A549 (cell line): ENCODE measurements at regions not wholly inside any gene's neighbourhood (a gene's known extent, or its start where the extent isn't known, plus 50 kb on each side); places are given as distances from the start of the nearest gene placed in this dataset.

Source experiments
- ATAC-seq, 2 experiments: fragments of 200-7000 bp in 1 of 2; fragments of >200 bp in 1 of 2; cut with Nextera tagmentation in 1 of 2; cut with Tn5 transposase in 1 of 2; 3 replicates each; pipeline versions ENCODE4 v1.8.0 to v1.9.1; 2018 to 2020; ENCODE audit warnings: mild to moderate bottlenecking in 1 of 2, moderate library complexity in 1 of 2
- CTCF ChIA-PET: fragments of 300-600 bp; sonication (Branson Sonifier 250); formaldehyde crosslinking; extraction: SDS; loops from one replicate; lab custom pipeline; 2021; ENCODE audit warnings: antibody characterized with exemption, inconsistent platforms; lab: Yijun Ruan, JAX
- POLR2A ChIA-PET: fragments of 350-600 bp; formaldehyde crosslinking; extraction: SDS; loops from one replicate; lab custom pipeline; 2021; ENCODE audit warnings: antibody characterized with exemption, inconsistent platforms; lab: Yijun Ruan, JAX
- DNase-seq, 2 experiments: peaks; one replicate each; pipeline versions ENCODE4 v3.0.0 to v3.0.0-alpha.2; 2011 to 2016; ENCODE audit warnings: low read depth in 1 of 2, low spot score in 1 of 2
- FAIRE-seq: peaks from 2 replicates; lab custom pipeline; 2011; peaks lifted over from hg19 to GRCh38; lab: Jason Lieb, UNC
- H3K27ac ChIP-seq, 2 experiments: fragments of >200 bp; sonication (Bioruptor Twin); formaldehyde crosslinking; 3 replicates each; pipeline ENCODE4 v1.5.1; 2016 to 2017
- H3K4me1 ChIP-seq: fragments of >200 bp; sonication (Bioruptor Twin); formaldehyde crosslinking; 3 replicates; pipeline ENCODE4 v1.6.1; 2016
- H3K4me2 ChIP-seq: fragments of >200 bp; sonication (Bioruptor Twin); formaldehyde crosslinking; 3 replicates; pipeline ENCODE4 v1.6.1; 2016
- H3K4me3 ChIP-seq: fragments of >200 bp; sonication (Bioruptor Twin); formaldehyde crosslinking; 3 replicates; pipeline ENCODE4 v1.5.1; 2016
- H3K9me3 ChIP-seq: fragments of >200 bp; sonication (Bioruptor Twin); formaldehyde crosslinking; 3 replicates; pipeline ENCODE4 v1.6.1; 2016
- CBX2 ChIP-seq: fragments of 200-600 bp; sonication (generic); IDR thresholded peaks from 2 replicates; pipeline ENCODE4 v1.6.1; 2016; ENCODE audit warnings: low read depth, mild to moderate bottlenecking, borderline replicate concordance
- CBX8 ChIP-seq: fragments of 200-600 bp; sonication (generic); IDR thresholded peaks from 2 replicates; pipeline ENCODE4 v1.6.1; 2016
- CHD2 ChIP-seq: fragments of 150-350 bp; IDR thresholded peaks from 2 replicates; pipeline ENCODE4 v1.6.1; 2014; ENCODE audit warnings: low read length; ENCODE audit not compliant: partially characterized antibody
- FOSL2 ChIP-seq, 2 experiments: fragments of 450-650 bp in 1 of 2; fragments of >200 bp in 1 of 2; sonication (Bioruptor Twin) in 1 of 2; formaldehyde crosslinking; IDR thresholded peaks; 2 replicates each; pipeline versions ENCODE4 v1.5.0 to v1.6.1; 2016 to 2020; ENCODE audit warnings: mild to moderate bottlenecking in 1 of 2, moderate library complexity in 1 of 2
- FOXS1 ChIP-seq: fragments of 250-450 bp; sonication (Bioruptor Pico); IDR thresholded peaks from 2 replicates; pipeline ENCODE4 v1.5.0; 2020; ENCODE audit warnings: mild to moderate bottlenecking, moderate library complexity
- GATA3 ChIP-seq: IDR thresholded peaks from 2 replicates; pipeline ENCODE4 v1.6.1; 2012; ENCODE audit warnings: borderline replicate concordance
- HES2 ChIP-seq: fragments of >200 bp; sonication (Bioruptor Twin); formaldehyde crosslinking; IDR thresholded peaks from 2 replicates; pipeline ENCODE4 v1.6.1; 2016
- HEYL ChIP-seq: fragments of 250-450 bp; sonication (Bioruptor Pico); IDR thresholded peaks from 2 replicates; pipeline ENCODE4 v1.8.0; 2021; ENCODE audit warnings: mild to moderate bottlenecking, moderate library complexity
- HOXA7 ChIP-seq: fragments of 250-450 bp; sonication (Bioruptor Pico); IDR thresholded peaks from 2 replicates; pipeline ENCODE4 v1.5.0; 2020; ENCODE audit warnings: mild to moderate bottlenecking, moderate library complexity
- JUN ChIP-seq, 2 experiments: fragments of >200 bp; sonication (Bioruptor Twin); formaldehyde crosslinking; IDR thresholded peaks; 2 replicates in 1 of 2; 3 replicates in 1 of 2; pipeline ENCODE4 v1.6.1; 2016 to 2017
- KDM5A ChIP-seq: fragments of 200-600 bp; sonication (generic); IDR thresholded peaks from 2 replicates; pipeline ENCODE4 v1.6.1; 2016; ENCODE audit warnings: antibody characterized with exemption, mild to moderate bottlenecking
- NFE2L2 ChIP-seq: fragments of 150-350 bp; conservative IDR thresholded peaks from 2 replicates; pipeline ENCODE4 v1.6.1; 2014; ENCODE audit warnings: low read length
- NR3C1 ChIP-seq: fragments of >200 bp; sonication (Bioruptor Twin); formaldehyde crosslinking; IDR thresholded peaks from 3 replicates; pipeline ENCODE4 v1.6.1; 2017
- POLR2A ChIP-seq: IDR thresholded peaks from 2 replicates; pipeline ENCODE4 v1.6.1; 2012; ENCODE audit warnings: mild to moderate bottlenecking, low read length
- RAD21 ChIP-seq, 2 experiments: fragments of >200 bp in 1 of 2; sonication (Bioruptor Twin) in 1 of 2; formaldehyde crosslinking in 1 of 2; IDR thresholded peaks in 1 of 2; conservative IDR thresholded peaks in 1 of 2; 2 replicates in 1 of 2; 3 replicates in 1 of 2; pipeline ENCODE4 v1.6.1; 2012 to 2018; ENCODE audit warnings: inconsistent platforms in 1 of 2
- RARB ChIP-seq: fragments of 250-450 bp; sonication (Bioruptor Pico); IDR thresholded peaks from 2 replicates; pipeline ENCODE4 v1.8.0; 2021; ENCODE audit warnings: mild to moderate bottlenecking, moderate library complexity
- RFX5 ChIP-seq: fragments of 450-650 bp; IDR thresholded peaks from 2 replicates; pipeline ENCODE4 v1.7.1; 2014; ENCODE audit warnings: antibody characterized with exemption, mild to moderate bottlenecking, moderate library complexity
- RNF2 ChIP-seq: fragments of 200-600 bp; sonication (generic); IDR thresholded peaks from 2 replicates; pipeline ENCODE4 v1.6.1; 2016; ENCODE audit warnings: low read depth, mild to moderate bottlenecking, antibody characterized with exemption, moderate library complexity, borderline replicate concordance
- SREBF2 ChIP-seq: fragments of 450-650 bp; IDR thresholded peaks from 2 replicates; pipeline ENCODE4 v1.6.1; 2014; ENCODE audit warnings: mild to moderate bottlenecking, moderate library complexity
- TP53 ChIP-seq: fragments of 250-450 bp; sonication (Bioruptor Pico); IDR thresholded peaks from 2 replicates; pipeline ENCODE4 v1.5.0; 2021; ENCODE audit warnings: mild to moderate bottlenecking, moderate library complexity
- ZFP36 ChIP-seq: fragments of 450-650 bp; IDR thresholded peaks from 2 replicates; pipeline ENCODE4 v1.6.1; 2014; ENCODE audit warnings: borderline replicate concordance; ENCODE audit not compliant: partially characterized antibody
- ZNF302 ChIP-seq: fragments of 250-450 bp; sonication (Bioruptor Pico); IDR thresholded peaks from 2 replicates; pipeline ENCODE4 v1.9.0; 2021; ENCODE audit warnings: inconsistent platforms, mild to moderate bottlenecking, moderate library complexity
- WGBS: methylation state at CpG from one replicate; pipeline ENCODE4 v1.1.6; 2017; ENCODE audit errors: missing lambda C conversion rate; 5-methylcytosine and 5-hydroxymethylcytosine counted together
- TF ChIP-seq, protein P1 (sequence below): fragments of 250-450 bp; sonication (Bioruptor Pico); IDR thresholded peaks from 2 replicates; pipeline ENCODE4 v1.5.0; 2020; ENCODE audit warnings: low read depth, mild to moderate bottlenecking, moderate library complexity
- TF ChIP-seq, protein P2 (sequence below): fragments of 200-600 bp; sonication (generic); IDR thresholded peaks from 2 replicates; pipeline ENCODE4 v1.6.1; 2016; ENCODE audit warnings: antibody characterized with exemption, mild to moderate bottlenecking, moderate library complexity

DNA sequence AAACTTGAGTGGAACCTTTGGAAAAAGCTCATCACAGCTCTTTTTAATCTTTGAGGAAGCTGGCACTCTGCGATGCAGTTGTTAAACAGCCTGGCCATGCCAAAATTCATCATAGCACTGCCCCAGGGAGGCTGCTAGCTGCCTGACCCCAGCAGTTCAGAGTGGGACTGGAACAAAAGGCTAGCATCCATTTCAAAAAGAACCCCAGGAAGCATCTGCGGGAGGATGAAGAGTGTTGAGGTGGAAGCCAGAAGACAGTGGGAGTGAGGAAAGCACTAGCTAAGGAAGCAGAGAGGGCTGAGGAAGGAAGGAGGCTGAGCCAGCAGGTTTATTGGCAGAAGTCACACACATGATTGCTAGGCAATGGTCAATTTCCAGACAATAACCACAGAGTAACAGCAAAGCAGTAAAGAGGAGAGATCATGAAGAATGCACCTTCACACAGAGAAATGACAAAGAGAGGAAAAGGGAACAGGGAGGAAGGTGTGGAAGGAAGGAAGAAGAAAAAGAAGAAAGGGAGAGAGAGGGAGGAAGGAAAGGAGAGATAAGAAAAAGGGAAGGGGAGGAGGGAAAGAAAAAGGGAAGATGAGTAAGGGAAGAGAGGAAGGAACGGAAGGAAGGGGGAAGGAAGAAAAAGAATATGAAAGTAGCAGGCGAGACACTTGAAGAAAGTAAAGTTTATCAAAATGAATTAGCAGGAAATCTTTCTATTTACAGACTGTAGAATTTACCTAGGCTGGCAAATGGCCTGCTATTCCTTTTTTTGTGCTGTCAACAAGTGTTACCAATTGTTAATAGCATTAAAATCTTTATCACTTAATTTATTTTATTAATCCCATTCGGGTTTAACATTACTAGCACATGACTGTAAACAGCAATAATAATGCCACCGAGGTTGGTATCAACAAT lies 270.0 kb upstream of the PSMD7 start:
- H3K4me2 ChIP-seq: no peak overlapping the region
- no peak overlapping the region for H3K4me3 ChIP-seq
- H3K27ac ChIP-seq: no peak overlapping the region
- no peaks in the 10 kb centered on the region for H3K9me3 ChIP-seq
- no peak for TF ChIP-seq CBX8
- TF ChIP-seq SREBF2: no peak
- TF ChIP-seq KDM5A: no peak
- TF ChIP-seq HOXA7 (CRISPR knock-in tag): no peak
- TF ChIP-seq POLR2A: no peak
- TF ChIP-seq, protein P1, sequence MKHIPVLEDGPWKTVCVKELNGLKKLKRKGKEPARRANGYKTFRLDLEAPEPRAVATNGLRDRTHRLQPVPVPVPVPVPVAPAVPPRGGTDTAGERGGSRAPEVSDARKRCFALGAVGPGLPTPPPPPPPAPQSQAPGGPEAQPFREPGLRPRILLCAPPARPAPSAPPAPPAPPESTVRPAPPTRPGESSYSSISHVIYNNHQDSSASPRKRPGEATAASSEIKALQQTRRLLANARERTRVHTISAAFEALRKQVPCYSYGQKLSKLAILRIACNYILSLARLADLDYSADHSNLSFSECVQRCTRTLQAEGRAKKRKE (CRISPR knock-in tag): no peak
- no peak for TF ChIP-seq RNF2
- no peak for TF ChIP-seq RAD21 (conservative IDR thresholded peaks at IDR 0.05 in 1 of 2, IDR thresholded peaks at IDR 0.05 in 1 of 2)
- TF ChIP-seq FOSL2 (IDR thresholded peaks at IDR 0.05): no peak
- no peak for TF ChIP-seq FOSL2 (CRISPR knock-in tag; IDR thresholded peaks at IDR 0.05)
- TF ChIP-seq RARB (CRISPR knock-in tag): no peak
- ChIA-PET POLR2A (no interaction called here), CTCF (interaction anchor here (1.0 kb wide), 1 partner anchor 11 kb away, joined by 3 read pairs; no protein-coding TSS in a partner anchor)
- 30% methylated on average over 6 of the region's 6 CpGs for WGBS
- no peaks in the 10 kb centered on the region for H3K4me1 ChIP-seq
- DNase-seq: no peak
- no peak for ATAC-seq
- FAIRE-seq: no peak

- H3K9me3 ChIP-seq: no peaks in the 10 kb centered on the region
- TF ChIP-seq, protein P1 (CRISPR knock-in tag): no peak
- no peak for TF ChIP-seq HEYL (CRISPR knock-in tag)
- no peak for TF ChIP-seq ZNF302 (CRISPR knock-in tag)
- no peak for TF ChIP-seq NFE2L2
- TF ChIP-seq HES2: no peak
- TF ChIP-seq HOXA7 (CRISPR knock-in tag): no peak
- no peak for TF ChIP-seq TP53
- TF ChIP-seq, all 56 proteins: peak for 0
- FAIRE-seq: no peak
- no peak for DNase-seq
- no peak for ATAC-seq
- Histone ChIP-seq H3K4me2 (no peak overlapping the region), H3K27ac (no peak overlapping the region), H3K4me3 (no peak overlapping the region), H3K4me1 (no peaks in the 10 kb centered on the region)
- ChIA-PET CTCF (interaction anchor here (1.4 kb wide), 1 partner anchor 10 kb away, joined by 6 read pairs; no protein-coding TSS in a partner anchor), POLR2A (no interaction called here)
- 5% methylated on average over 2 of the region's 2 CpGs for WGBS
Observed at GRCh38 chr16:74024953-74025352, 271.7 kb upstream of the PSMD7 start.

DNA sequence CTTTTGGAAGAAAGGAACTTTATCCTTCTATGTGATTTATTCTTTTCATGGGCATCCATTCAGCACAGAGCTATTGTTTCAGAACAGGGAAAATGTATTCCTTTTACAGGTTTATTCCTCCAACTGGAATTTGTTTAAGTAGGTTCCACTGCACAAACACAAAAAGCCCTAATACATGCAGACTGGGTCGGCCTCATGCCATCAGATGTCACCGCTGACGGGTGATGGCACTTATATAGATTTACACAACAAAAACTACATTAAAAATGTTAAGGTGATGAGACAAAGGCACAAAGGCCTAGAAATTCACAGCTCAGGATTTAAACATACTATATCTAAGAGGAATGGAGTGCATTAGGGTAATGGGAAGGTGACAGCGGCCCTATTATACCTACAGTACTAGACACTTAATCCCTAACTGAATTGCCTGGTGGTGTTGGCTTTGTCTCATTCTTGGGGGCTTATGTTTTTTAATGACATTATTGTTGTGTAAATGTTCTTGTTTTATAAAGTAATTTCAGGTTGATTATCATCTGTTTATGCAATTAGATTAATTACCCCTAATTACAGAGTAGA lies 276.4 kb upstream of the PSMD7 start:
- no peak overlapping the region for H3K4me2 ChIP-seq
- TF ChIP-seq GATA3 (no peak), RFX5 (no peak), FOXS1 (CRISPR knock-in tag) (no peak), JUN (IDR thresholded peaks at IDR 0.05) (no peak), SREBF2 (no peak), HES2 (no peak), NR3C1 (no peak), NFE2L2 (no peak), ZFP36 (no peak), CBX2 (no peak), CHD2 (no peak)
- TF ChIP-seq, protein P2, sequence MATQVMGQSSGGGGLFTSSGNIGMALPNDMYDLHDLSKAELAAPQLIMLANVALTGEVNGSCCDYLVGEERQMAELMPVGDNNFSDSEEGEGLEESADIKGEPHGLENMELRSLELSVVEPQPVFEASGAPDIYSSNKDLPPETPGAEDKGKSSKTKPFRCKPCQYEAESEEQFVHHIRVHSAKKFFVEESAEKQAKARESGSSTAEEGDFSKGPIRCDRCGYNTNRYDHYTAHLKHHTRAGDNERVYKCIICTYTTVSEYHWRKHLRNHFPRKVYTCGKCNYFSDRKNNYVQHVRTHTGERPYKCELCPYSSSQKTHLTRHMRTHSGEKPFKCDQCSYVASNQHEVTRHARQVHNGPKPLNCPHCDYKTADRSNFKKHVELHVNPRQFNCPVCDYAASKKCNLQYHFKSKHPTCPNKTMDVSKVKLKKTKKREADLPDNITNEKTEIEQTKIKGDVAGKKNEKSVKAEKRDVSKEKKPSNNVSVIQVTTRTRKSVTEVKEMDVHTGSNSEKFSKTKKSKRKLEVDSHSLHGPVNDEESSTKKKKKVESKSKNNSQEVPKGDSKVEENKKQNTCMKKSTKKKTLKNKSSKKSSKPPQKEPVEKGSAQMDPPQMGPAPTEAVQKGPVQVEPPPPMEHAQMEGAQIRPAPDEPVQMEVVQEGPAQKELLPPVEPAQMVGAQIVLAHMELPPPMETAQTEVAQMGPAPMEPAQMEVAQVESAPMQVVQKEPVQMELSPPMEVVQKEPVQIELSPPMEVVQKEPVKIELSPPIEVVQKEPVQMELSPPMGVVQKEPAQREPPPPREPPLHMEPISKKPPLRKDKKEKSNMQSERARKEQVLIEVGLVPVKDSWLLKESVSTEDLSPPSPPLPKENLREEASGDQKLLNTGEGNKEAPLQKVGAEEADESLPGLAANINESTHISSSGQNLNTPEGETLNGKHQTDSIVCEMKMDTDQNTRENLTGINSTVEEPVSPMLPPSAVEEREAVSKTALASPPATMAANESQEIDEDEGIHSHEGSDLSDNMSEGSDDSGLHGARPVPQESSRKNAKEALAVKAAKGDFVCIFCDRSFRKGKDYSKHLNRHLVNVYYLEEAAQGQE: no peak
- no peak for ATAC-seq
- no peaks in the 10 kb centered on the region for H3K9me3 ChIP-seq
- CTCF ChIA-PET: interaction anchor here (0.8 kb wide), 1 partner anchor 15 kb away, joined by 4 read pairs; no protein-coding TSS in a partner anchor
- H3K27ac ChIP-seq: no peak overlapping the region
- H3K4me1 ChIP-seq: no peaks in the 10 kb centered on the region
- 47% methylated on average over 4 of the region's 4 CpGs for WGBS
- H3K4me3 ChIP-seq: no peak overlapping the region
- no peak for FAIRE-seq
- no peak for DNase-seq
- POLR2A ChIA-PET: no interaction called here
